ENCODE measurements at regions not wholly inside any gene's neighbourhood (a gene's known extent, or its start where the extent isn't known, plus 50 kb on each side); places are given as distances from the start of the nearest gene placed in this dataset.

DNA sequence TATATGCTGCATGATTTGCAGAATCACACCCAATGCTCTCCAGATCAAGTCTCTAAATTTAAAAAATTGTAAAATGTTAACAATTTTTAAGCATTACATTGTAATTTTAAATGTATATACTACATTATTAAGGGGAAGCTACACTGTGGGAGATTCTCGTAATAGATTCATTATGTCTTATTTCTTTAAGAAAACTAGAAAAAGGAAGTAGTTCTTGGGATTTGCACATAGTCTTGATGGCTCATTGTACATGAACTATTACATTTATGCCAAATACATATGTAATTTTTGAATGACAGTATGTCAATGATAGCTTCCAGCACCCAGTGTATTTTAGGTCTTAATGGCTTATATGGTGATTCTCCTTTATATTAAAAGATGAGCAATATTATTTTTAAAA, 250.3 kb downstream of the PTPRC start:
- no peak for DNase-seq
- Mint-ChIP-seq H3K27me3 (no peaks in the 10 kb centered on the region), H3K9me3 (ENCODE audit: low read depth) (no peaks in the 10 kb centered on the region), H3K36me3 (ENCODE audit: low read depth) (peaks cover 2% of the 10 kb centered on the region), H3K27ac (no peak overlapping the region), H3K4me3 (no peak overlapping the region), H3K4me1 (peaks cover 2% of the 10 kb centered on the region)
- POLR2A ChIA-PET, result no interaction called here
- ATAC-seq, result no peak
- CTCF ChIA-PET, result interaction anchor here (0.7 kb wide), 1 partner anchor 10 kb away, joined by 4 read pairs; no protein-coding TSS in a partner anchor
- intact Hi-C loops (cut with DNase I, micrococcal nuclease), result loop anchor here in 1 of 2 experiments (10.0 kb wide), 1 partner anchor 356 kb away; no protein-coding TSS in a partner anchor

DNA sequence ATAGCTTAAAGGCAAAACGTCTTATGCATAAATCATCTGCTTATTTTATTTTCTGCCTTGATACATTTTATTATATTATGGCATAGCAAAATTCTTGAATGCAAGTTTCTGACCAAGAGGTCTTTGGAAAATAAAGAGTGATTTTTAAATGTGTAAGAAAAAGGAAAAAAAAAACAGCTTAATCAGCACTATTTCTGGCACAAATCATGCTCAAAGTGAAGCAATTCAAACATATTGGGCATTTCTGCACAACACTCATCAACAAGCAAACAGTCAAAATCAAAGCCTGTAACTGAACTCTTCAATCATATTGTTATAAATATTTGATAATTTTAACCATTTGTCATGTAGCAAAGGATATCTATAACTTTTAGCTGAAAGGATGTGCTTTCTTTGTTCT, 250.9 kb downstream of the PTPRC start:
- H3K4me3 Mint-ChIP-seq, result no peak overlapping the region
- intact Hi-C loops (cut with DNase I, micrococcal nuclease), result loop anchor here in 1 of 2 experiments (10.0 kb wide), 1 partner anchor 355 kb away; no protein-coding TSS in a partner anchor
- H3K27ac Mint-ChIP-seq, result no peak overlapping the region
- POLR2A ChIA-PET, result no interaction called here
- H3K27me3 Mint-ChIP-seq, result no peaks in the 10 kb centered on the region
- no peak for ATAC-seq
- DNase-seq, result no peak
- CTCF ChIA-PET, result no interaction called here
- H3K9me3 Mint-ChIP-seq (ENCODE audit: low read depth), result no peaks in the 10 kb centered on the region
- peaks cover 2% of the 10 kb centered on the region for H3K4me1 Mint-ChIP-seq
- H3K36me3 Mint-ChIP-seq (ENCODE audit: low read depth), result peaks cover 2% of the 10 kb centered on the region

DNA sequence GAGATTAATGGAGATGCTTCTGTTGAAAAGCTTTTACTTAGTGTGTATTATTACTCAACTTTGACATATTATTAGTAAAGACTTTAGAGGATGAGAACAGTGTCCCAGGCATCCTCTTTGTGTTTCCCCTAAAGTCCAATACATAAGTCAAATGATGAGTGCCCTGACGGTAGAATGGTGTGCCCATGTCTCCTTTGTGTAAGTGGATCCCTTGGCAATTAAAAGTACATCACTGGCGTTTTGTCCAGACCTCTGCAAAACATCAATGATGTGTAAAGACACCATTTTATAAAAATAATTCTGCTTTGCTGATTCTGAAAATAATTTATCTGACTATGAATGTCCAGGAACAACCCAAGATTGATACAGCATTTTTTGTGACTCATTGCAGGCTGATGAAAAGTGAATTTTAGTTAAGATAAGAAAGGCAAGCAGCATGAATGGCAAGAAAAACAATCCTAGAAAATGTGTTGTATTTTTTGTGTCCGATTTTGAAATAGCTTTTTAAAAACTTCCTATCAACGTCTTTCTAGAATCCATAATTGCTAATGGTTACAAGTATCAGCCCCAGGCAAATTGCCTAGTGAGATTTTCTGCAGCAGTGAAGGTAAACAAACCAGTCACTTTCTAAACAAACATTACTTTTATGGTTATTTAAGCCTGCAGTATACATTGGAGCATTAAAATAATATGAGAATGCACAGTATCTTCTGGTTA, 251.5 kb downstream of the PTPRC start:
- intact Hi-C loops (cut with DNase I, micrococcal nuclease), result no loop called here

DNA sequence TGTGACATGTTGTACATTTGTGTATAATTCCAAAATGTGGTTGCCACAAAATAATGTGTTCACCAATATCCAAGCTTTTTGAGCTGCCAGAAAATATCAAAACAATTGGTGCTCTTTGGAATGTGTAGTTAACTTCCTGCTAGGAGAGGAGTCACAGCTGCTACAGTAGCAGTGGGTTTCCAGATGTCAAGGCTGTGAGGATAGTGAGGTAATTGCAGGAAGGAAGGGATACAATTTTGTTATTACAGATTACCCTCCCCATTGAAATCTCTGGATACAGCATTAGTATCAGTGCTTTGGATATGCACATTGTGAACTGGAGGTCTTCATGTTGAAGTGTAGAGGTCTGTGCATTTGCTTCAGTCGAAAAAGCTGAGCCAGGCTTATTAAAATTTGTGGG, 253.2 kb downstream of the PTPRC start:
- intact Hi-C loops (cut with DNase I, micrococcal nuclease), result no loop called here
- ATAC-seq (no peak), DNase-seq (no peak)
- POLR2A ChIA-PET, result interaction anchor here (0.6 kb wide), 1 partner anchor 310 kb away, joined by 3 read pairs; no protein-coding TSS in a partner anchor
- peaks cover 8% of the 10 kb centered on the region for H3K4me1 Mint-ChIP-seq
- no peaks in the 10 kb centered on the region for H3K9me3 Mint-ChIP-seq (ENCODE audit: low read depth)
- H3K4me3 Mint-ChIP-seq, result no peak overlapping the region
- H3K36me3 Mint-ChIP-seq (ENCODE audit: low read depth), result peaks cover 11% of the 10 kb centered on the region
- H3K27ac Mint-ChIP-seq, result no peak overlapping the region
- CTCF ChIA-PET, result interaction anchor here (1.3 kb wide), 1 partner anchor 27 kb away, joined by 4 read pairs; no protein-coding TSS in a partner anchor
- no peaks in the 10 kb centered on the region for H3K27me3 Mint-ChIP-seq

More for the DNA sequence above, 251.5 kb downstream of the PTPRC start:
- DNase-seq, result no peak
- CTCF ChIA-PET, result no interaction called here
- POLR2A ChIA-PET, result no interaction called here
- Mint-ChIP-seq H3K4me1 (peaks cover 2% of the 10 kb centered on the region), H3K36me3 (ENCODE audit: low read depth) (peaks cover 2% of the 10 kb centered on the region), H3K27ac (no peak overlapping the region), H3K27me3 (no peaks in the 10 kb centered on the region), H3K9me3 (ENCODE audit: low read depth) (no peaks in the 10 kb centered on the region), H3K4me3 (no peak overlapping the region)
- no peak for ATAC-seq

GRCh38 chr1:198893141-198893540, 254.3 kb downstream of the PTPRC start:
- ChIA-PET CTCF (no interaction called here), POLR2A (no interaction called here)
- Mint-ChIP-seq H3K27ac (no peak overlapping the region), H3K4me1 (peaks cover 8% of the 10 kb centered on the region), H3K4me3 (no peak overlapping the region), H3K27me3 (no peaks in the 10 kb centered on the region), H3K9me3 (ENCODE audit: low read depth) (no peaks in the 10 kb centered on the region), H3K36me3 (ENCODE audit: low read depth) (peaks cover 12% of the 10 kb centered on the region)
- ATAC-seq (no peak), DNase-seq (no peak)
- intact Hi-C loops (cut with DNase I, micrococcal nuclease), result no loop called here

DNA sequence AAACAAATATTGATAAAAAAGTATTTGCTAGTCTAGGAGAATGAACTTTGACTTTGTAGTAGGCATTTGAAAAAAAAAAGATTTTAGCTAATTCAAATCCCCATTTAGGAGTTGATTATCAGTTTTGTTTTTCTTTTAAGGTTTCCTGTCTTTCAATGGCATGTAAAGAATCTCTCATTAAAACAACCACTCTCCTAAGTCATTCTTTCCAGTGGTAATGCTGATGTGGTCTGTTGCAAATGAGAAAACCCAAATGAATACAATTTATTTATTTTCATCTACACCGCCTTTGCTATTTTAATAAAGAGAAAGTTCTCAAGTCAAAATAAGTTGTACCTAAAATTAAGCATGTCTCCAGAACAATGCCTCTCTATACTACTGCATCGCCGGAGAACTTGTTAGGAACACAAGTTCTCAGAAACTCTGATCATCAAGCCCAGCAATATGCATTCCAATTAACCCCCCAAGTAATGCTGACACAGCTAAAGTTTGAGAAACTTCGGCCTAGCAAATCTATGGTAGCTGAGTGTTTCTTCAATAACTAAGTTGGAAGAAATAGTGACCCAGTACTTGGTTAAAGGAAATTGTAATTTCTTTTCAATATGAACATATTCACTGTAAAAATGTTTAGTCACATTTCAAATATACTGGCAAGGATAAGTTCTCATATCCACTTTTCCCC, 255.1 kb downstream of the PTPRC start:
- peaks cover 12% of the 10 kb centered on the region for H3K36me3 Mint-ChIP-seq (ENCODE audit: low read depth)
- DNase-seq (no peak), ATAC-seq (no peak)
- intact Hi-C loops (cut with DNase I, micrococcal nuclease), result no loop called here
- H3K4me3 Mint-ChIP-seq, result no peak overlapping the region
- ChIA-PET CTCF (interaction anchor here (1.2 to 1.9 kb wide), 2 partner anchors 8 to 350 kb away, joined by 4 read pairs; no protein-coding TSS in a partner anchor), POLR2A (no interaction called here)
- peaks cover 8% of the 10 kb centered on the region for H3K4me1 Mint-ChIP-seq
- no peaks in the 10 kb centered on the region for H3K27me3 Mint-ChIP-seq
- H3K9me3 Mint-ChIP-seq (ENCODE audit: low read depth), result no peaks in the 10 kb centered on the region
- H3K27ac Mint-ChIP-seq, result no peak overlapping the region

GRCh38 chr1:198901266-198901665, 262.4 kb downstream of the PTPRC start:
- DNase-seq (no peak), ATAC-seq (no peak)
- ChIA-PET POLR2A (no interaction called here), CTCF (interaction anchor here (1.0 kb wide), 1 partner anchor 18 kb away, joined by 3 read pairs; no protein-coding TSS in a partner anchor)
- Mint-ChIP-seq H3K36me3 (ENCODE audit: low read depth) (peaks cover 13% of the 10 kb centered on the region), H3K27ac (no peak overlapping the region), H3K4me1 (peaks cover 19% of the 10 kb centered on the region), H3K4me3 (no peak overlapping the region), H3K27me3 (no peaks in the 10 kb centered on the region), H3K9me3 (ENCODE audit: low read depth) (no peaks in the 10 kb centered on the region)
- intact Hi-C loops (cut with DNase I, micrococcal nuclease), result no loop called here

GRCh38 chr1:198902655-198903054, 263.8 kb downstream of the PTPRC start:
- intact Hi-C loops (cut with DNase I, micrococcal nuclease), result no loop called here
- POLR2A ChIA-PET, result interaction anchor here (0.7 kb wide), 1 partner anchor 990 kb away, joined by 5 read pairs; no protein-coding TSS in a partner anchor
- peak overlapping the region; percentile 52 for H3K27ac Mint-ChIP-seq
- H3K9me3 Mint-ChIP-seq (ENCODE audit: low read depth), result no peaks in the 10 kb centered on the region
- H3K4me1 Mint-ChIP-seq, result peaks cover 28% of the 10 kb centered on the region
- H3K4me3 Mint-ChIP-seq, result no peak overlapping the region
- no peak for ATAC-seq
- CTCF ChIA-PET, result interaction anchor here (0.6 to 1.7 kb wide), 4 partner anchors 9 to 978 kb away, joined by 3 to 4 read pairs (median 3); no protein-coding TSS in a partner anchor
- no peak for DNase-seq
- no peaks in the 10 kb centered on the region for H3K27me3 Mint-ChIP-seq
- peaks cover 12% of the 10 kb centered on the region for H3K36me3 Mint-ChIP-seq (ENCODE audit: low read depth)

DNA sequence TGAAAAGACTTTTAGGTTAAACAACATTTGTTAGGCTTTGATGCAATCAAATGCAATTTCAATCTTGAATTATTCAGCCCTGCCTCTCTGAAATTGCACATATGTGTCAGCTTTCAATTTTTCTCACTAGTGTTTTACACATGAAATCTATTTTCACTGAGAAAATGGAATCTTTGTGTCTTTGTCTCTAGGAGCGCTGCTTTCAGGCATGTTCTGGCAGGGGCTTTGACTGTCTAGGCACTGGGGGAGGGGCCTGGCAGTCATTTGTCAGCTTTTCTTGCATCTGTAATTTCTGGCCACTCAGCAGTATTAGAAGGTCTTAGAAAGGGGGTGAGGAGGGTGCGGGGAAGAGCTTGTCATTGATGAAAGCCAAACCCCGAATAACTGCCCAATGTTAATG, 264.4 kb downstream of the PTPRC start:
- intact Hi-C loops (cut with DNase I, micrococcal nuclease), result no loop called here
- Mint-ChIP-seq H3K4me1 (peaks cover 28% of the 10 kb centered on the region), H3K27ac (peak overlapping the region; percentile 52), H3K27me3 (no peaks in the 10 kb centered on the region), H3K36me3 (ENCODE audit: low read depth) (peaks cover 12% of the 10 kb centered on the region), H3K9me3 (ENCODE audit: low read depth) (no peaks in the 10 kb centered on the region), H3K4me3 (no peak overlapping the region)
- DNase-seq (peak; percentile 48), ATAC-seq (peak; percentile 70)
- ChIA-PET POLR2A (interaction anchor here (0.7 kb wide), 1 partner anchor 989 kb away, joined by 5 read pairs; no protein-coding TSS in a partner anchor), CTCF (interaction anchor here (0.7 to 1.7 kb wide), 4 partner anchors 8 to 262 kb away, joined by 3 to 4 read pairs (median 4); no protein-coding TSS in a partner anchor)

- DNase-seq, result no peak
- ChIA-PET CTCF (interaction anchor here (0.7 to 1.7 kb wide), 4 partner anchors 8 to 261 kb away, joined by 3 to 4 read pairs (median 4); no protein-coding TSS in a partner anchor), POLR2A (no interaction called here)
- no peaks in the 10 kb centered on the region for H3K9me3 Mint-ChIP-seq (ENCODE audit: low read depth)
- H3K27me3 Mint-ChIP-seq, result no peaks in the 10 kb centered on the region
- no peak for ATAC-seq
- intact Hi-C loops (cut with DNase I, micrococcal nuclease), result no loop called here
- H3K4me1 Mint-ChIP-seq, result peaks cover 28% of the 10 kb centered on the region
- no peak overlapping the region for H3K27ac Mint-ChIP-seq
- H3K36me3 Mint-ChIP-seq (ENCODE audit: low read depth), result peaks cover 12% of the 10 kb centered on the region
- no peak overlapping the region for H3K4me3 Mint-ChIP-seq
Measured at GRCh38 chr1:198903621-198904020, 264.8 kb downstream of the PTPRC start.

GRCh38 chr1:198904321-198904720, 265.5 kb downstream of the PTPRC start:
- H3K27ac Mint-ChIP-seq, result no peak overlapping the region
- ChIA-PET POLR2A (no interaction called here), CTCF (interaction anchor here (1.1 kb wide), 1 partner anchor 209 kb away, joined by 3 read pairs; no protein-coding TSS in a partner anchor)
- H3K4me3 Mint-ChIP-seq, result no peak overlapping the region
- peaks cover 8% of the 10 kb centered on the region for H3K36me3 Mint-ChIP-seq (ENCODE audit: low read depth)
- intact Hi-C loops (cut with DNase I, micrococcal nuclease), result no loop called here
- H3K9me3 Mint-ChIP-seq (ENCODE audit: low read depth), result no peaks in the 10 kb centered on the region
- DNase-seq (no peak), ATAC-seq (no peak)
- no peaks in the 10 kb centered on the region for H3K27me3 Mint-ChIP-seq
- H3K4me1 Mint-ChIP-seq, result peaks cover 28% of the 10 kb centered on the region
